Upper lobe of left lung (tissue), 6 donors: ENCODE measurements at regions not wholly inside any gene's neighbourhood (a gene's known extent, or its start where the extent isn't known, plus 50 kb on each side); places are given as distances from the start of the nearest gene placed in this dataset.
"Not testable (repeated sequence)": the region's sequence is repeated elsewhere in the genome, so short reads cannot be mapped to it uniquely, and the experiment has no call there.

Experiments used
- ATAC-seq, 2 donors: fragments of 200-7000 bp; cut with Tn5 transposase; one replicate each; pipeline ENCODE4 v1.9.1; 2022; ENCODE audit warnings: mild to moderate bottlenecking in 2 of 2, moderate library complexity in 2 of 2; ENCODE audit not compliant: low FRiP score in 2 of 2
- DNase-seq, 2 donors: peaks; one replicate each; pipeline ENCODE4 v3.0.0-alpha.2; 2019 to 2020
- H3K27ac ChIP-seq, 4 donors: fragments of 200-600 bp; sonication (generic); one replicate each; pipeline ENCODE4 v1.5.1; 2016 to 2019
- H3K27me3 ChIP-seq, 4 donors: fragments of 200-600 bp; sonication (generic); one replicate each; pipeline ENCODE4 v1.5.1; 2017 to 2019
- H3K36me3 ChIP-seq, 4 donors: fragments of 200-600 bp; sonication (generic); one replicate each; pipeline ENCODE4 v1.5.1; 2016 to 2019
- H3K4me1 ChIP-seq, 4 donors: fragments of 200-600 bp; sonication (generic); one replicate each; pipeline ENCODE4 v1.5.1; 2018 to 2019
- H3K4me3 ChIP-seq, 4 donors: fragments of 200-600 bp; sonication (generic); one replicate each; pipeline ENCODE4 v1.5.1; 2017 to 2019; ENCODE audit warnings: mild to moderate bottlenecking in 2 of 4, moderate library complexity in 1 of 4
- H3K9me3 ChIP-seq, 4 donors: fragments of 200-600 bp; sonication (generic); one replicate each; pipeline ENCODE4 v1.5.1; 2018 to 2019
- EP300 ChIP-seq, 4 donors: sonication (generic); formaldehyde crosslinking; IDR thresholded peaks; one replicate each; pipeline ENCODE4 v1.5.1; 2017; ENCODE audit warnings: antibody characterized with exemption in 4 of 4, control low read depth in 2 of 4
- POLR2A ChIP-seq, 4 donors: fragments of 450-650 bp; IDR thresholded peaks; one replicate each; pipeline ENCODE4 v1.5.1; 2016 to 2017; ENCODE audit warnings: antibody characterized with exemption in 4 of 4, mild to moderate bottlenecking in 2 of 4
- POLR2AphosphoS5 ChIP-seq, 2 donors: sonication (generic); formaldehyde crosslinking; IDR thresholded peaks; one replicate each; pipeline ENCODE4 v1.5.1; 2017; ENCODE audit warnings: antibody characterized with exemption in 2 of 2
- WGBS, 2 donors: methylation state at CpG; one replicate each; pipeline ENCODE4 v1.1.5; 2017 to 2018; 5-methylcytosine and 5-hydroxymethylcytosine counted together
- TF ChIP-seq, protein P1 (sequence below), 6 experiments: fragments of 450-650 bp in 4 of 6; fragments of 200-600 bp in 2 of 6; sonication (generic) in 2 of 6; IDR thresholded peaks; one replicate each; pipeline ENCODE4 v1.5.1; 2016 to 2019; ENCODE audit warnings: antibody characterized with exemption in 6 of 6
- donor health status: DM: no; HTN: no; CAD: no; lungs with moderate emphysema.
- donor health status: DM: no; HTN: yes; CAD: no; lungs with severe emphysema.

DNA sequence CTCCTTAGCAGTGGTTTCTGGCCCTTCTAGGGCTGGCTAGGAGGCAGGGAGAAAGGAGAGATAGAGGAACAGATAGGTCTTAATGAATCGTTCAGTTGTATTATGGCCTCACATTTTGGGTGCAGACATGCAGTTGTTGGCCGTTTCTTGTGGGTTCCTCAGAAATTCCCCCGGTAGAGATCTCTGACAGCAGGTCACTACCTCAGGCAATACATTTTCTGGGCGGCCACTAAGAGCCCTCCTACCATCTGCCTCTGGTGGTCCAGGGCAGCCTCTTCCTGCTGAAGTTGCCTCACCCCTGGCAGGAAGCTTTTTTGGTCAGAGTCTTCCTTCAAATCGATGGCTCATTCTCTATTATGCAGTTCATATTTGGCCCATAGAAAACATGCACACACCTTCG lies 266.1 kb downstream of the SV2B start:
- Histone ChIP-seq H3K4me3 (no peak overlapping the region), H3K9me3 (peaks cover 0 to under 1% (median 0%) of the 10 kb centered on the region in 4 donors), H3K27me3 (no peaks in the 10 kb centered on the region), H3K4me1 (no peaks in the 10 kb centered on the region), H3K36me3 (no peaks in the 10 kb centered on the region), H3K27ac (no peak overlapping the region)
- no peak for DNase-seq
- 64 to 71% methylated on average over 6 of the region's 6 CpGs for WGBS, 2 donors
- TF ChIP-seq POLR2A (IDR thresholded peaks at IDR 0.05) (no peak), POLR2AphosphoS5 (IDR thresholded peaks at IDR 0.05) (no peak), EP300 (IDR thresholded peaks at IDR 0.05) (no peak)
- TF ChIP-seq, protein P1, sequence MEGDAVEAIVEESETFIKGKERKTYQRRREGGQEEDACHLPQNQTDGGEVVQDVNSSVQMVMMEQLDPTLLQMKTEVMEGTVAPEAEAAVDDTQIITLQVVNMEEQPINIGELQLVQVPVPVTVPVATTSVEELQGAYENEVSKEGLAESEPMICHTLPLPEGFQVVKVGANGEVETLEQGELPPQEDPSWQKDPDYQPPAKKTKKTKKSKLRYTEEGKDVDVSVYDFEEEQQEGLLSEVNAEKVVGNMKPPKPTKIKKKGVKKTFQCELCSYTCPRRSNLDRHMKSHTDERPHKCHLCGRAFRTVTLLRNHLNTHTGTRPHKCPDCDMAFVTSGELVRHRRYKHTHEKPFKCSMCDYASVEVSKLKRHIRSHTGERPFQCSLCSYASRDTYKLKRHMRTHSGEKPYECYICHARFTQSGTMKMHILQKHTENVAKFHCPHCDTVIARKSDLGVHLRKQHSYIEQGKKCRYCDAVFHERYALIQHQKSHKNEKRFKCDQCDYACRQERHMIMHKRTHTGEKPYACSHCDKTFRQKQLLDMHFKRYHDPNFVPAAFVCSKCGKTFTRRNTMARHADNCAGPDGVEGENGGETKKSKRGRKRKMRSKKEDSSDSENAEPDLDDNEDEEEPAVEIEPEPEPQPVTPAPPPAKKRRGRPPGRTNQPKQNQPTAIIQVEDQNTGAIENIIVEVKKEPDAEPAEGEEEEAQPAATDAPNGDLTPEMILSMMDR (IDR thresholded peaks at IDR 0.05): no peak
- no peak for ATAC-seq

DNA sequence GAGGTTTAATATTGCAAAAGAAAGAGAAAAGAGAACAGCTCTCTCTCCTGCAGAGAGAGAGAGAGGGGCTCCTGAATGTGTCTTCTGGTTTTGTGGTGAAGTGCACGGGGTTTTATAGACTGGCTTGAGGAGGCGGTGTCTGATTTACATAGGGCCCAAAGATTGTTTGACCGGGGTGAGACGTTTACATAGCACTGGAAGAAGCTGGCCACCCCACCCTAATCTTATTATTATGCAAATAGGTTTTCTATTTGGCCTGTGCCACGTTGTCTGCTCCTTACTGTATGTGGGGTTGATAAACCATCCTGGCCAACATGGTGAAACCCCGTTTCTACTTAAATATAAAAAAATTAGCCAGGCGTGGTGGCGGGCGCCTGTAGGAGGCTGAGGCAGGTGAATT lies 268.6 kb downstream of the SV2B start:
- ATAC-seq: no peak
- H3K27ac ChIP-seq: no peak overlapping the region
- H3K4me1 ChIP-seq: no peaks in the 10 kb centered on the region
- WGBS, 2 donors: 60 to 79% methylated on average over 9 of the region's 9 CpGs
- TF ChIP-seq POLR2A (IDR thresholded peaks at IDR 0.05): no peak
- H3K27me3 ChIP-seq: no peaks in the 10 kb centered on the region
- peaks cover 0 to 8% (median 4%) of the 10 kb centered on the region in 4 donors for H3K9me3 ChIP-seq
- H3K4me3 ChIP-seq: no peak overlapping the region
- no peaks in the 10 kb centered on the region for H3K36me3 ChIP-seq
- DNase-seq: peak in 1 of 2 donors; percentile 2

DNA sequence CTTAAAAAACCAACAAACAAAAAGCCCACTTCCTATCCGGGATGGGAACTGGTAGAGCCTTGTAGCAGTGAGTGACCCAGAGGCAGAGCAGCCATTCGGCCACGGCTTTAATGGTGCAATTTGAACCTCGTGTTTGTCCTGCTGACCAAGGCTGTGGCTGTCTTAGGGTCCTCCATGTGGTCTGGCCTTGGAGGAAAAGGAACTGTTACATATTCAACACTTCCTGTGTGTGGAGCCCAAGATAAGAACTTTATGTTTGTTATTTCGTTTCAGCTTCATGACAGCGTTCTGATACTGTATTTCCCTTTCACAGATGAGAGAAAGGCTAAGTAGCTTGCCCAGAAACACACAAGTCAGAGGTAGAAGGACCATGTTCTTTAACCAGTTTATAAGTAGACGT lies 269.8 kb downstream of the SV2B start:
- no peak for DNase-seq
- peaks cover 0 to 8% (median 4%) of the 10 kb centered on the region in 4 donors for H3K9me3 ChIP-seq

DNA sequence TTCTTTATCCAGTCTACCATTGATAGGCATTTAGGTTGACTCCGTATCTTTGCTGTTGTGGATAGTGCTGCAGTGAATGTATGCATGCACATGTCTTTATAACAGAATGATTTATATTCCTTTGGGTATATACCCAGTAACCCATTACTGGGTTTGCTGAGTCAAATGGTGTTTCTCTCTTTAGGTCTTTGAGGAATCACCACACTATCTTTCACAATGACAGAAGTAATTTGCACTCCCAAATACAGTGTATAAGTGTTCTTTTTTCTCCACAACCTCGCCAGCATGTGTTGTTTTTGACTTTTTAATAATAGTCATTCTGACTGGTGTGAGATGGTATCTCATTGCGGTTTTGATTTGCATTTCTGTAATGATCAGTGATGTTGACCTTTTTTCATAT lies 271.3 kb downstream of the SV2B start:
- H3K4me3 ChIP-seq, H3K27me3 ChIP-seq, H3K36me3 ChIP-seq, ATAC-seq, H3K4me1 ChIP-seq, H3K27ac ChIP-seq, H3K9me3 ChIP-seq, DNase-seq: not testable (repeated sequence)
- WGBS, 2 donors: 87% methylated on average over 3 of the region's 3 CpGs

More for the DNA sequence above, 269.8 kb downstream of the SV2B start:
- no peak for ATAC-seq
- H3K4me1 ChIP-seq: no peaks in the 10 kb centered on the region
- no peaks in the 10 kb centered on the region for H3K27me3 ChIP-seq
- no peak overlapping the region for H3K4me3 ChIP-seq
- TF ChIP-seq POLR2AphosphoS5 (IDR thresholded peaks at IDR 0.05) (no peak), POLR2A (IDR thresholded peaks at IDR 0.05) (no peak), EP300 (IDR thresholded peaks at IDR 0.05) (no peak)
- TF ChIP-seq, protein P1 (IDR thresholded peaks at IDR 0.05): no peak
- H3K27ac ChIP-seq: no peak overlapping the region
- 23 to 35% methylated on average over 4 to 7 of the region's 7 CpGs for WGBS, 2 donors
- no peaks in the 10 kb centered on the region for H3K36me3 ChIP-seq

DNA sequence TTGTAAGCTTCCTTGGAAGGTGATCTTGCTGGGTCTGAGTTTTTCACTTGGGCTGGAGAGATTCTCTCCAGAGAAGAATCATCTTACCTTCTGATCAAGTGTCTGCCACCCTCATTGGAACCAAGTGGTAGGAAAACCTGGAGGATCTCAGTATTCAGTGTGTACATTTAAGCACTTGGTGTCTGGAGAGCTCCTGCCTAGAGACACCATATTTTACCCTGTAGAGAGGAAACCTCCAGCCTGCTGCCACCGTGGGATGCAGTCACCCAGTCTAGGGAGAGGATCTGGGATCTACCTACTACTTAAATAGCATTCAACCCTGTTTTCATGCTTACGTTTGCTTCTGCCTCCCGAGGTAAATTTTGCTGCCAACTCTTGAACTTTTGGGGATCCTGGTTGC lies 274.3 kb downstream of the SV2B start:
- WGBS, 2 donors: 85 to 88% methylated on average over 3 of the region's 3 CpGs
- TF ChIP-seq, protein P1 (IDR thresholded peaks at IDR 0.05): no peak
- no peak for TF ChIP-seq POLR2A (IDR thresholded peaks at IDR 0.05)
- TF ChIP-seq EP300 (IDR thresholded peaks at IDR 0.05): no peak
- no peak for TF ChIP-seq POLR2AphosphoS5 (IDR thresholded peaks at IDR 0.05)
- DNase-seq (no peak), ATAC-seq (no peak)
- H3K27me3 ChIP-seq: no peaks in the 10 kb centered on the region
- H3K27ac ChIP-seq: no peak overlapping the region
- H3K4me3 ChIP-seq: no peak overlapping the region
- no peaks in the 10 kb centered on the region for H3K36me3 ChIP-seq
- no peaks in the 10 kb centered on the region for H3K4me1 ChIP-seq
- H3K9me3 ChIP-seq: peaks cover 0 to 8% (median 4%) of the 10 kb centered on the region in 4 donors

DNA sequence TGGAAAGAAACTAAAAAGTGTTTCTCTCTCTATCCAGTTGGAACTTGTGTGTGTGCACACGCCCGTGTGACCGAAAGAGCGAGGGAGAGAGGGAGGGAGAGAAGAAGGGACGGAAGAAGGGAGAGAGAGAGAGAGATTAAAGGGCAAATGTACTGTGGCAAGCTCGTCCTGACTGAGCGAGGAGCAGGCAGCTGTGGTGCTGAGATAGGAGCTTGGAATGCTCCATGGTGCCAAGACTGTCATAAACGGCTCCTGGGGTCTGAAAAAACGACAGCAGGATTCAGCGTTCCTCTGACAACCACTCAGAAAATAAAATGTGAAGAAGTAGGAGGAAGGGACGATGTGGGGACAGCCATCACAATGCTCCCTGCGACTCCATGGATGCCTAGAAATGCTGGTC lies 276.0 kb downstream of the SV2B start:
- Histone ChIP-seq H3K27ac (no peak overlapping the region), H3K4me1 (no peaks in the 10 kb centered on the region), H3K36me3 (no peaks in the 10 kb centered on the region), H3K4me3 (no peak overlapping the region), H3K9me3 (peaks cover 0 to 8% (median 4%) of the 10 kb centered on the region in 4 donors), H3K27me3 (no peaks in the 10 kb centered on the region)
- ATAC-seq (no peak), DNase-seq (no peak)
- TF ChIP-seq POLR2AphosphoS5 (IDR thresholded peaks at IDR 0.05) (no peak), POLR2A (IDR thresholded peaks at IDR 0.05) (no peak), EP300 (IDR thresholded peaks at IDR 0.05) (no peak)
- TF ChIP-seq, protein P1 (IDR thresholded peaks at IDR 0.05): no peak
- WGBS, 2 donors: 74 to 78% methylated on average over 12 of the region's 12 CpGs
